ENCODE measurements at regions not wholly inside any gene's neighbourhood (a gene's known extent, or its start where the extent isn't known, plus 50 kb on each side); places are given as distances from the start of the nearest gene placed in this dataset.

- TF ChIP-seq CTCF (IDR thresholded peaks at IDR 0.05; ENCODE audit: insufficient read depth, low read length, poor library complexity, severe bottlenecking) (no peak), EZH2phosphoT487 (conservative IDR thresholded peaks at IDR 0.05; ENCODE audit: low read length) (no peak)
Measured at GRCh38 chr2:14459786-14460325, 172.7 kb upstream of the LRATD1 start.
